Germinal center (tissue), 1 donor: ENCODE measurements at regions not wholly inside any gene's neighbourhood (a gene's known extent, or its start where the extent isn't known, plus 50 kb on each side); places are given as distances from the start of the nearest gene placed in this dataset.
"Not testable (repeated sequence)": the region's sequence is repeated elsewhere in the genome, so short reads cannot be mapped to it uniquely, and the experiment has no call there.

Experiments
- DNase-seq: peaks from one replicate; pipeline ENCODE4 v3.0.0; 2012; ENCODE audit warnings: mixed read lengths, low spot score

GRCh38 chr13:61358599-61358998 lies 57.0 kb downstream of the PCDH20 start:
- DNase-seq = no peak

DNA sequence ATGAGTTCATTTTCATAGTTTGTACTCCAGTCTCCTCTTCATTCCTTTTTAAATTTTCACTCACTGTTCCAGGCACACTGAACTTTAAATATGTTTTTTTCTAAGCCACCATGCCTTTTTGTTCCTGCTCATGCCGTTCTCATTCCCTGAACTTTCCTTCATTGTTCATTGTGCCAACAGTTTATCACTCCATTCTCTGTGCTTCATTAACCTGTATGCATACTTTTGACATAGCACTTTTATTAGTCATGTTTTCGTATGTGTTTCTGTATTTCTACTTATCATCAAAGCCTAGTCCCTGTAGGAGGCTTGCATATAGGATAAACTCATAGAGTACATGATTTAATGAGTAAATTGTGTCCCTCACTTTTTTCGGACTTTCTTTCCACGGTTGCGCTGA lies 65.3 kb downstream of the PCDH20 start:
- no peak for DNase-seq

DNA sequence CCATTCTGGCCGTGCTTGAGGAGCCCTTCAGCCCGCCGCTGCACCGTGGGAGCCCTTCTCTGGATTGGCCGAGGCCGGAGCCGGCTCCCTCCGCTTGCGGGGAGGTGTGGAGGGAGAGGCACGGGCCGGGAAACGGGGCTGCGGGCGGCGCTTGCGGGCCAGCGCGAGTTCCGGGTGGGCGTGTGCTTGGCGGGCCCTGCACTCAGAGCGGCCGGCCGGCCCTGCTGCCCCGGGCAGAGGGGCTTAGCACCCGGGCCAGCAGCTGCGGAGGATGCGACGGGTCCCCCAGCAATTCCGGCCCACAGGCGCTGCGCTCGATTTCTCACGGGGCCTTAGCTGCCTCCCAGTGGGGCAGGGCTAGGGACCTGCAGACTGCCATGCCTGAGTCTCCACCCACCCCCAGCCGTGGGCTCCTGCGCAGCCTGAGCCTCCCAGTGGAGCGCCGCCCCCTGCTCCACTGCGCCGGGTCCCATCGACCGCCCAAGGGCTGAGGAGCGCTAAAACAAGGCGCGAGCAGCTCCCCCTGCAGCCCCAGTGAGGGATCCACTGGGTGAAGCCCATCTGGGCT lies 76.5 kb downstream of the PCDH20 start:
- DNase-seq = no peak

DNA sequence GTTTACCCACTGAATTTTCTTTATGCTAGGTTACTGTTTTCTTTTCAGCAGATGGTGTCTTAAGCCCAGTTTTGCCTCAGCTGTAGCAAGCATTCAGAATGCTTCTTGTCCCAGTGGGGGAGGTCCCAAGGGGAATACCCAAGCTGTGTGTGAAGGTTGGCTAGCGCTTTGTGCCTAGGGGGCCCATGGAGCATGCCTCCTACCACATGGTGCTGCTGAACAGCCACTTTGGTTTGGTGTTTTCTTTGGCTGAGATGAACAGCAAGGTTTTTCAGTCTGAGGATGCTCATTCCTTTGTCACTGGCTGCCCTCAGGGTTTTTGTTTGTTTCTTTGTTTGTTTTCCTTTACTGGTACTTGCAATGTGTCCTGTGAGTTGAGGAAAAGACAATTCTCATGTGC lies 99.0 kb downstream of the PCDH20 start:
- DNase-seq = no peak

- DNase-seq = no peak
Observed at GRCh38 chr13:61294467-61295191, 121.0 kb downstream of the PCDH20 start.

DNA sequence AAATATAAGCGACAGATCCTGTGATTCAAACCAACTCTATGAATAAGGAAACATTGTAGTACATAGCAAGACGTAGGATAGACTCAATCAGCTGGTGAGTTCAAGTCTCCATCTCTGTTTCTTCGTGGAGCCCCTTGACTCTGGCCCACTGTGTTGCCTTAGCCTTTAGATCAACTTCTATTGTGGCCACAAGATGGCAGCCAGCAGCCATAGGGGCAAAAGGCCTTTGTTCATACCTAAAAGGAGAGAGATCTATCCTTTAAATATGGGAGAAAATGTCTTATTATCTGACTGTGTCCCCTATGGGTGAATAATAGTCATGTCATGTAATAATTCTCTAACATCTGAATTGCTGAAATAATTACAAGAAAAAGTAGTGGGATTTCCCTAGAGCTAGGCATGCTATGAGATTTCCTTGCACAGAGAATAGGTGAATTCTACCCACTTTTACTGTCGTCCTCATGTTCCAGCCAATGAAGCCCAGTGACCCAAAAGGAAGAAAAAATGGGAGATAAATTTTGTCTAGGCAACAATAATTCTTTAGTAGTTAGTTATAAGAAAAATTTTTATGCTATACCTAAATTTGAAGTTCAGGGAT lies 129.4 kb downstream of the PCDH20 start:
- no peak for DNase-seq

DNA sequence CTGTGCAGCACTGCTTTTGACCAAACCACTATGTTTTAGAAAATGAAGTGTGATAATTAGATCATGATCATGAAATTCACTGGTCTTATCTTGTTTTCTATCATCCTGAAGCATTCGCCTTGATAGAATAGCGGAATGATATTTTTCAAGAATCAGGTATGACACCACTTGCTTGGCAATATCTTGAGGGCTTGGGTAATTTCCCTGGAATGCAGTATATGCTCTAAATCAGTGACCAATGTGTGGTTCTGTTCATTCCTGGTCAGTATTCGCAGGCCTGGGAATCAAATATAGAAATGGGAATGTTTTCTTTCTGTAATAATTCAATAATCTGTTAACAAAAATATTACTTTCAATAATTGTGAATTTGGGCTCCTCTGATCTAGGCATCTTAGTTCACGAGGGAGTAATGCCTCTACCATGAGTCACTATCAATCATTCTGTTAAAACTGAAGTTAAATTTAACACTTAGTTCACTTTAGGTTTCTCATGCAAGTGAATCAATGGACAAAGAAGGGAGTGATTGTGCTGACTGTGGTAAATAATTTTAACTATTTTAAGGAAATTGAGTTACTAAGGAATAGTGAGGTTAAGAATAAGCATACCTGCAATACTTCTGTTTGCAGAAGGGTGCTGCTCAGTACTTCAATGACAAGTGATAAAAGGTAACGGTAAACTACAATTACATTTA lies 137.9 kb downstream of the PCDH20 start:
- DNase-seq = no peak

GRCh38 chr13:61277088-61277487 lies 138.6 kb downstream of the PCDH20 start:
- no peak for DNase-seq

DNA sequence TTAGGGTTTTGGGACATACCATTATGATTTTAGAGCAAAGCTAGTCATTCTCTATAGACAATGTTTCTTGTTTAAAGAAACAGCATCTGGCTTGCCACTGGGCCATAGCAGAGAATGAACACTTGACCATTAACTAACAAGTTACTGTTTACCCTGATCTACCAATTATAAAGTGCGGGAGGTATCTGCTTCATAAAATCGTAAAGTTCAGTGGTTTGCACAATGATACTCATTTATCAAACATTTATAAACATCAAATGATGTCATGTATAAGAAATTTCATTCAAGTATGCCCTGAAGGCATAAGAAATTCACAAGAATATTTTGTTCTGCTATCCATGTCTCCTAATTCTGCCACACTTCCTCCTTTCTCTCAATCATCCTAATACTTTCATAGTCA lies 139.2 kb downstream of the PCDH20 start:
- DNase-seq = no peak

- no peak for DNase-seq
Observed at GRCh38 chr13:61275736-61276135, 139.9 kb downstream of the PCDH20 start.

DNA sequence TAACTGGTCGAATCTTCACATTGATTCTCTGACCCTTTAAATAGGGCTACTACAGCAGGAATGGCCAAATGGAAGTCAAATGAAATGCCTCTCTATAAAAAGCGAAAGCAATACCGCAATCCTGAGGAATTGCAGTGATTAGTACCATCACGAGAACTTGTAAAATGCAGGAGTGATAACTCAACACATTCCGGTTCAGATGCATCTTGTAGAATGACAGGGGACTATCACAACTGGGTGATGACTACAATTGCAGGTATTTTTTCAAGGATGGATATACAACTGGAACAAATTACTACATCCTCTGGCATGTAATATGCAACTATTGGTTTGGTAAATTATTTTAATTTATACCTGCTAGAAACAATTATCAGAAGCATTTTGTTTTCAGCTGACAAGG lies 140.4 kb downstream of the PCDH20 start:
- DNase-seq = no peak

GRCh38 chr13:61266896-61267295 lies 148.8 kb downstream of the PCDH20 start:
- not testable (repeated sequence) for DNase-seq

- no peak for DNase-seq
Observed at GRCh38 chr13:61261746-61262472, 153.7 kb downstream of the PCDH20 start.

- DNase-seq = no peak
Observed at GRCh38 chr13:61258185-61258584, 157.5 kb downstream of the PCDH20 start.

GRCh38 chr13:61255040-61255796 lies 160.4 kb downstream of the PCDH20 start:
- DNase-seq = no peak

DNA sequence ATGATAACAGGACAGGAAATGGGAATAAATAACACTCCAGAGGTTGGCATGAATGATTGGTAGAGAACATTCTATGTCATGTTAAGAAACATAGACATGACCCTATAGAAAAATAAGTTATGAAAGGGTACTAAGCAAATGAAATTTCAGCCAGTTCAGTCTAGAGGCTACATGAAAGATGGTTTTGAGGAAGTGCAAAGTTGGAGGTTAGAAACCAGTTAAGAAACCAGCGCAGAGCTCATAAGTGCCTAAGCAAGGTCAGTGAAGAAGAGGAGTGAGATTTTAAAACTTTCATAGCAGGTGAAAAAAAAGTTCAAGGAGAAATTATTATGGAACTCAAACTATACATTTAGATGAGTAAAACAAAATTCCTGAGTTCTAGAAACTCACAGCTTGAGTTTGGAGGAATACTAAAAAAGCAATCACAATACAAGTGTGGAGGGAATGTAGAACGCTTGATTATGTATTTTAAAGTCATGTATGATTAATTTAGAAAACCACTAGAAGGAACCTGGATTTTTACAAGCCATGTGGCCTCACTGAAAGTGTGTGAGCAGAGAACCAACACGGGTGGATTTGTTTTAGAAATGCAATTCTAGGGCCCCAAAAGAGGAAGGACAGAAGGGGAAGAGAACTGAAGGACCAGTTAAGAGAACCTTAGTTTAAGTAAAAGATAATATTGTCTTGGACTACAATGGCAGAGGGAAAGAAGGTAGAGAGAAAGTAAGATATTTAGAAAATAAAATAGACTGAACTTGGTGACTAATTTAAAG lies 162.4 kb downstream of the PCDH20 start:
- no peak for DNase-seq

DNA sequence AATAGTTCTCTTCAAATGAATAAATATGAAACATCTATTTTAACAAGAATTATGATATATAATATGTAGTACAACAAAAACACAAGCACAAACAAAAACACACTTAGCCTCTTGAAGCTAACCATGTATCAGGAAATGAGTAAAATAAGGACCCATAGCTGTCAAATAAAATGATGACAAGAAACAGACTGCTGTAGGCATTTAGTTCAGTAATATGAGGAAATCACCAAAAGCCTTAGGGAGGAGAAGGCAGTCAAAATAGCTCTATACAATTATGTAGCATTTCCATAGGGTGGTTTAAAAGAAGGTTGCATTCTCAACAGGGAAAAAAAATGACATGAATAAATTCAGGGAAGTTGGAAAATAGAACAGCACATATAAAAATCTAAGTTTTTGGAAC lies 163.4 kb downstream of the PCDH20 start:
- DNase-seq = no peak

GRCh38 chr13:61247149-61247936 lies 168.3 kb downstream of the PCDH20 start:
- no peak for DNase-seq

DNA sequence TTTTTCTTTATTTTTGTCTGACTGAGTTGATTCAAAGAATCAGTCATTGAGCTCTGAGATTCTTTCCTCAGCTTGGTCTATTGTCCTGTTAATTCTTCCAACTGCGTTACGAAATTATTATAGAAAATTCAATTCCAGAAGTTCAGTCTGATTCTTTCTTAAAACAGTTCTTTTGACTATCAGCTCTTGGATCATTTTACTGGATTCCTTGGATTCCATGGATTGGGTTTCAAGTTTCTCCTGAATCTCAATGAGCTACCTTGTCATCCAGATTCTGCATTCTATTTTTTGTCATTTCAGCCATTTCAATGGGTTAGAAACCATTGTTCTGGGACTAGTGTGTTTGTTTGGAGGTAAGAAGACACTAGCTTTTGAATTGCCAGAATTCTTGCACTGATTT lies 169.3 kb downstream of the PCDH20 start:
- DNase-seq = no peak

DNA sequence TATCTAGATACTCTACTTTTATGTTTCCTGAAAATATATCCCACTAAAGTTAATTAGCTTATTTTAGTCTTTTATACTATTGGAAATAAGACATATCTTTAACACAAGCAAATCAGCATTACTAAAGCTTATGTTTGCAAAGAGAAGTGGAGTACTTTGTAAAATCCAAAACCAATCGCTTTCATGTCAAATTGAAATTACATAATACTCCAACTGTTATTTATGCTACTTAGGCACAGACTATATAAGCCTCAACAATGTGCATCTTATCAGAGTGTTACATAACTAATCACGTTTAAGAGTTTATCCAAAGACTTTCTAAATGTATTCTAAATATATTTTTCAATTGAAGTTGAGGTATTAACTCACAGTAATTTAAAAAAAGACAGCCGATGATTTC lies 200.0 kb downstream of the PCDH20 start:
- no peak for DNase-seq
